ENCODE measurements at regions not wholly inside any gene's neighbourhood (a gene's known extent, or its start where the extent isn't known, plus 50 kb on each side); places are given as distances from the start of the nearest gene placed in this dataset.

DNA sequence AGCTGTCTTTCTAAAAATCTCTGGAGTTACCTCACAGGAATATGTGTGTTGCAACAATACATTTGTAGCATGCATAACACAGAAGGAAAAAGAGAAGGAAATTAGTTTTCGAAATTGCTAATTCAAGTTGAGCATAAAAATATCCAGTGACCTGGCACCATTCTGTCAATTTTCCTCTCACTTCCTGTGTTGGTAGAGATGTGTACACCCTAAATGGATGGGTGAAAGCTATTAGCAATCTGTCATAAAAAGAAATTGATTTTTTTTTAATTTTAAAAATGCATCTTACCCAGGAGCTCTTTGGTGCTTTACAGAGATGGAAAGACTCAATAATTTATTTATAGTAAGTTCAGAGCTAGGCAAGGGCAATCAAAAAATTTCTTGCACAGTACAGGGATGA, 333.3 kb upstream of the TMEM229A start:
- FAIRE-seq (no peak), ATAC-seq (no peak), DNase-seq (no peak)
- TF ChIP-seq, protein P1, sequence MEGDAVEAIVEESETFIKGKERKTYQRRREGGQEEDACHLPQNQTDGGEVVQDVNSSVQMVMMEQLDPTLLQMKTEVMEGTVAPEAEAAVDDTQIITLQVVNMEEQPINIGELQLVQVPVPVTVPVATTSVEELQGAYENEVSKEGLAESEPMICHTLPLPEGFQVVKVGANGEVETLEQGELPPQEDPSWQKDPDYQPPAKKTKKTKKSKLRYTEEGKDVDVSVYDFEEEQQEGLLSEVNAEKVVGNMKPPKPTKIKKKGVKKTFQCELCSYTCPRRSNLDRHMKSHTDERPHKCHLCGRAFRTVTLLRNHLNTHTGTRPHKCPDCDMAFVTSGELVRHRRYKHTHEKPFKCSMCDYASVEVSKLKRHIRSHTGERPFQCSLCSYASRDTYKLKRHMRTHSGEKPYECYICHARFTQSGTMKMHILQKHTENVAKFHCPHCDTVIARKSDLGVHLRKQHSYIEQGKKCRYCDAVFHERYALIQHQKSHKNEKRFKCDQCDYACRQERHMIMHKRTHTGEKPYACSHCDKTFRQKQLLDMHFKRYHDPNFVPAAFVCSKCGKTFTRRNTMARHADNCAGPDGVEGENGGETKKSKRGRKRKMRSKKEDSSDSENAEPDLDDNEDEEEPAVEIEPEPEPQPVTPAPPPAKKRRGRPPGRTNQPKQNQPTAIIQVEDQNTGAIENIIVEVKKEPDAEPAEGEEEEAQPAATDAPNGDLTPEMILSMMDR (IDR thresholded peaks at IDR 0.05), result no peak
- no peaks in the 10 kb centered on the region for H3K36me3 ChIP-seq
- no peaks in the 10 kb centered on the region for H3K27me3 ChIP-seq
- H3K27ac ChIP-seq, result no peak overlapping the region
- intact Hi-C loops (cut with DNase I), result no loop called here
- no peaks in the 10 kb centered on the region for H3K4me1 ChIP-seq
- no peak overlapping the region for H3K4me3 ChIP-seq
- WGBS, 2 donors, result 47 to 63% methylated on average over 1 of the region's 1 CpG
- no peaks in the 10 kb centered on the region for H3K9me3 ChIP-seq

DNA sequence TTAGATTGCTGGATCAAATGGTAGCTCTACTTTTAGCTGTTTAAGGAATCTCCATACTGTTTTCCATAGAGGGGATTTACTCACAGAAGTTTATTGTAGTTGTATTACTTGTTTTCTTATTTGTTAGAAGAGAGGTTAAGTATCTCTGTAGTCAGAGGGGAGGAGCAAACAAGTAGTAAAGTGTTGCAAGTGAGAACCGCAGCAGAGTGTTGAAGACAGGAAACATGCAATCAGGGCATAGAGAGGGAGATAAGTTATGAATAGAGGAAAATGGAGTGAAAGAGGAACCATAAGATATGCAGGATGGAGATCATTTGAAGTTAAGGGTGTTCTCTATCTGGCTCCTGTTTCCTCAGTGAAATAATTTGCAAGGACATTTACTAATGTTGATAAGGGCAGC, 331.4 kb upstream of the TMEM229A start:
- TF ChIP-seq, protein P1 (IDR thresholded peaks at IDR 0.05), result no peak
- DNase-seq (no peak), FAIRE-seq (no peak), ATAC-seq (no peak)
- no peak overlapping the region for H3K4me3 ChIP-seq
- no peak overlapping the region for H3K27ac ChIP-seq
- no peaks in the 10 kb centered on the region for H3K27me3 ChIP-seq
- H3K4me1 ChIP-seq, result no peaks in the 10 kb centered on the region
- H3K9me3 ChIP-seq, result no peaks in the 10 kb centered on the region
- WGBS, 2 donors, result 72 to 84% methylated on average over 1 of the region's 1 CpG
- H3K36me3 ChIP-seq, result no peaks in the 10 kb centered on the region
- intact Hi-C loops (cut with DNase I), result no loop called here

DNA sequence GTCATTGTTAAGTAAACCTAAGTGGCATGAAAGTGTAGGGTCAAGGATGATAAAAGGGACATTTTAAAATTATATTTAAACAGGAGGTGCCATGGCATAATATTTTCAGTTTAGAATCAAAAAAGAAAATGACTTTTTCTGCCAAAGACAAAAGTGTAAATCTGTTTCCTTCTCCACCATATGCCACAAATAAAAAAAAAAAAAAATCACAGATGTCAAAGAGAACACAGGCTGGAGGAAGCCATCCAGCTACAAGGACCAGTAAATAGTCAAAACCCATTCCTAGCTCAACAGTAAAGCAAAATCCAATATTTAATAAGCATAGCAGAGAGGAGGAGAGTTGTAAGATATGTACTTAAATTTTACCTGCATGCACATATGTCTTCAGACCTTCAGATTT, 321.3 kb upstream of the TMEM229A start:
- Histone ChIP-seq H3K36me3 (no peaks in the 10 kb centered on the region), H3K27me3 (no peaks in the 10 kb centered on the region), H3K4me1 (peaks cover 0 to 6% (median 0%) of the 10 kb centered on the region in 3 donors), H3K9me3 (no peaks in the 10 kb centered on the region), H3K4me3 (no peak overlapping the region), H3K27ac (no peak overlapping the region)
- FAIRE-seq (no peak), ATAC-seq (no peak), DNase-seq (no peak)
- intact Hi-C loops (cut with DNase I), result no loop called here
- TF ChIP-seq, protein P1 (IDR thresholded peaks at IDR 0.05), result no peak

DNA sequence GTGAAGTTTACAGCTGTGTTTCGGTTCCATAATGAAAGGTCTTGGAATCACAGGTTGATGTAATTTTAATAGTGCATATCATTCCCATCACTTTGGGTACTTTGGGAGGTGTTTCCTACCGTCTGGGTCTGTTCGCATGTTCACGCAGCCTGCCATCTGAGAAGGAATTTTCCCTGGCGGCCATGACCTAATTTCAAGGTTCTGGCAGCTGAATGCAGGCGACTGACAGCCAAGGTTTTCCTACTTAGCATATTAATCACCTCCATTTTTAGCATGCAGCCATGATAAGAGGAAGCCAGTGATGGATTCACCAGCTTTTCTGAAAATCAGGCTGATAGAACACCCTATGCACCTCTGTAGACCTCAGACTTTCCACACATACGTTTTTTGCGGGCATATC, 319.1 kb upstream of the TMEM229A start:
- WGBS, 2 donors, result 14 to 19% methylated on average over 8 of the region's 8 CpGs
- ATAC-seq (peak in 3 of 4 donors; percentile 41 to 84 (median 84)), DNase-seq (peak in 4 of 6 donors; percentile 14 to 48 (median 35)), FAIRE-seq (no peak)
- no peaks in the 10 kb centered on the region for H3K27me3 ChIP-seq
- H3K4me1 ChIP-seq, result peaks cover 0 to 6% (median 0%) of the 10 kb centered on the region in 3 donors
- no peak overlapping the region for H3K27ac ChIP-seq
- no peaks in the 10 kb centered on the region for H3K36me3 ChIP-seq
- H3K4me3 ChIP-seq, result no peak overlapping the region
- H3K9me3 ChIP-seq, result peaks cover 0 to 4% (median 0%) of the 10 kb centered on the region in 4 donors
- intact Hi-C loops (cut with DNase I), result no loop called here
- TF ChIP-seq, protein P1 (IDR thresholded peaks at IDR 0.05), result no peak

DNA sequence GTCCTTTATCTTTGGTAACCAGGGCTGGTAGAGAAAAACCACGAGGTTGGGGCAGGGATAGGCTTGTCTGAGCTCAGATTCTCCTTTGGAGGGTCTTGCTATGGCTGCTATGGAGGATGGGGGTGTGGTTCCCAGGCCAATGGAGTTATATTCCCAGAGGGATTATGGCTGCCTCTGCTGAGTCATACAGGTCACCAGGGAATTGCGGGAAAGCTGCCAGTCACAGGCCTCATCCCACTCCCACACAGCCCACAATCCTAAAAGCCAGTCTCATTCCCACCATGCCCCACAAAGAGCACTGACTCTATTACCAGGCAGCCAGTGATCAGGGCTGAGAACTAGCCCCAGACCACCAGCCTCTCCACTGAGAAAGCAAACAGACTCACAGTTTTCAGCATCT, 316.6 kb upstream of the TMEM229A start:
- Histone ChIP-seq H3K36me3 (no peaks in the 10 kb centered on the region), H3K4me3 (no peak overlapping the region), H3K9me3 (peaks cover 0 to 4% (median 0%) of the 10 kb centered on the region in 4 donors), H3K4me1 (peaks cover 0 to 6% (median 0%) of the 10 kb centered on the region in 3 donors), H3K27ac (no peak overlapping the region), H3K27me3 (no peaks in the 10 kb centered on the region)
- FAIRE-seq, result no peak
- WGBS, 2 donors, result 57 to 58% methylated on average over 2 of the region's 2 CpGs
- ATAC-seq, result no peak
- TF ChIP-seq, protein P1 (IDR thresholded peaks at IDR 0.05), result no peak
- no peak for DNase-seq
- intact Hi-C loops (cut with DNase I), result no loop called here

Data from pancreas (tissue), 10 donors.